Gastrocnemius medialis (tissue), 4 donors: ENCODE measurements at regions not wholly inside any gene's neighbourhood (a gene's known extent, or its start where the extent isn't known, plus 50 kb on each side); places are given as distances from the start of the nearest gene placed in this dataset.

Experiments
- ATAC-seq, 2 donors: fragments of 150-250 bp; one replicate each; pipeline ENCODE4 v1.9.1; 2016
- DNase-seq, 2 donors: peaks; one replicate each; pipeline ENCODE4 v3.0.0-alpha.2; 2019
- H3K27ac ChIP-seq, 4 donors: fragments of 200-600 bp; sonication (generic); 1 replicate in 1 of 4; 2 replicates in 3 of 4; pipeline ENCODE4 v1.5.1; 2016 to 2018; ENCODE audit warnings: mild to moderate bottlenecking in 2 of 4, moderate library complexity in 1 of 4
- H3K27me3 ChIP-seq, 3 donors: fragments of 200-600 bp; sonication (generic) in 2 of 3; 1 replicate in 1 of 3; 2 replicates in 2 of 3; pipeline versions ENCODE4 v1.5.1 to v1.6.0; 2016 to 2019; ENCODE audit warnings: mild to moderate bottlenecking in 1 of 3, moderate library complexity in 1 of 3
- H3K36me3 ChIP-seq, 2 donors: fragments of 200-600 bp; sonication (generic) in 1 of 2; one replicate each; pipeline ENCODE4 v1.5.1; 2017 to 2018
- H3K4me1 ChIP-seq, 2 donors: fragments of 200-600 bp; sonication (generic) in 1 of 2; one replicate each; pipeline ENCODE4 v1.5.1; 2016 to 2017; ENCODE audit warnings: mild to moderate bottlenecking in 2 of 2
- H3K4me3 ChIP-seq, 4 donors: fragments of 200-600 bp; sonication (generic) in 3 of 4; 1 replicate in 1 of 4; 2 replicates in 3 of 4; pipeline ENCODE4 v1.5.1; 2016 to 2019; ENCODE audit warnings: mild to moderate bottlenecking in 2 of 4
- H3K9me3 ChIP-seq, 3 donors: fragments of 200-600 bp; sonication (generic) in 2 of 3; 1 replicate in 1 of 3; 2 replicates in 2 of 3; pipeline ENCODE4 v1.5.1; 2016 to 2019
- CTCF ChIP-seq, 5 experiments: fragments of 450-650 bp in 3 of 5; fragments of 200-600 bp in 2 of 5; sonication (generic) in 2 of 5; IDR thresholded peaks in 4 of 5; conservative IDR thresholded peaks in 1 of 5; 1 replicate in 4 of 5; 2 replicates in 1 of 5; pipeline ENCODE4 v1.5.1; 2016 to 2019; ENCODE audit warnings: antibody characterized with exemption in 5 of 5, mild to moderate bottlenecking in 3 of 5, moderate library complexity in 3 of 5
- POLR2A ChIP-seq, 2 donors: fragments of 450-650 bp; IDR thresholded peaks; one replicate each; pipeline ENCODE4 v1.6.1; 2017; ENCODE audit warnings: antibody characterized with exemption in 2 of 2, mild to moderate bottlenecking in 2 of 2, moderate library complexity in 2 of 2
- in situ Hi-C, 4 donors: fragments of 200-750 bp; cut with MboI; loops; one replicate each; pipeline versions ENCODE4 v1.15.0 to v1.8.0; 2017; ENCODE audit warnings: low sequenced_read_pairs in 4 of 4
- intact Hi-C: fragments of 100-400 bp; cut with DNase I; formaldehyde crosslinking; loops from one replicate; pipeline ENCODE4 v1.15.1; 2023; ENCODE audit warnings: low total_unique reads

DNA sequence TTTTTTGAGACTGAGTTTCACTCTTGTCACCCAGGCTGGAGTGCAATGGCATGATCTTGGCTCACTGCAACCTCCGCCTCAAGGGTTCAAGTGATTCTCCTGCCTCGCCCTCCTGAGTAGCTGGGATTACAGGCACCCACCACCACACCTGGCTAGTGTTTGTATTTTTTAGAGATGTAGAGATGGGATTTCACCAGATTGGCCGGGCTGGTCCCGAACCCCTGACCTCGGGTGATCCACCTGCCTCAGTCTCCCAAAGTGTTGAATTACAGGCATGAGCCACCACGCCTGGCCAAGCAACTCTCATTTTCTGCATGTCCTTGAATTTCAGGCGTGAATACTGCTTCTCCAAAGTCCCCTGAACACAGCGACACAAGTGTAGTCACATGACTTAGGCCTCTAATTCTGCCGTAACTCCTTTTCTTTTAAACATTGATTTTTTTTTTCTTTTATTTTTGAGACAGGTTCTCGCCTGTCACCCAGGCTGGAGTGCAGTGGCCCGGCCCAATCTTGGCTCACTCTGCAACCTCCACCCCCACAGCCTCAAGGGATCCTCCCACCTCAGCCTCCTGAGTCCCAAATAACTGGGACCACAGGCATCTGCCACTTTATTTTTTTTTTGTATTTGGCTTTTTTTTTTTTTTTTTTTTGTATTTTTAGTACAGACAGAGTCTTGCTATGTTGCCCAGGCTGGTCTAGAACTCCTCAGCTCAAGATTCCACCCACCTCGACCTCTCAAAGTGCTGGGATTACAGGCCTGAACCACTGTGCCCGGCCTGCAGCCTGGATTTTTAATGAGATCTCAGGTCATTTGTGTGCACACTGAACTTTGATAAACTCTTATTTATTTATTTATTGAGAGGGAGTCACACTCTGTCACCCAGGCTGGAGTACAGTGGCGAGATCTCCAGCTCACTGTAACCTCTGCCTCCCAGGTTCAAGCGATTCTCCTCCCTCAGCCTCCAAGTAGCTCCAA lies 124.6 kb downstream of the KCNJ18 start:
- no peak for DNase-seq
- H3K9me3 ChIP-seq: no peaks in the 10 kb centered on the region

DNA sequence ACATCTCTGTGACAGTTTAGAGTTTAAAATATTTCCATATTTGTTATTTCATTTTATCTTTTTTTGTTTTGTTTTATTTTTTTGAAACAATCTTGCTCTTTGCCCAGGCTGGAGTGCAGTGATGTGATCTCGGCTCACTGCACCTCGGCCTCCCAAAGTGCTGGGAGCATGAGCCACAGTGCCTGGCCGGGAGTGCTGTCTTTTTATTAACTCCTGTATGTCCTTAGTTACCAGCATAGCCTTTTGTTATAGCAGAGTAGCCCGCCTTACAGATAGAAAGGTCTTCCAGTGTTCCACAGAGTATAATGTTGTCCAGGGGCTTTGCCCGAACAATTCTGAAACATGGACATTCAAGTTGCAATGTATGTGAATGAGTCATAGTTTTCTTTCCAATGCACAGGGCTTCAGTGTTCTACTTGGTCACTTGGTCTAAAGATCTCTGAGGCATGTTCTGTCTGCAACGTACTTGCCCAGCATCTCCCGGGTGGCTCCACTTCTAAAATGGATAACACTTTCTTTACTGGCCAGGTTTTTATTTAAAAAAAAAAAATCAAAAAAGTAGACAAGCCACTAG lies 125.6 kb downstream of the KCNJ18 start:
- intact Hi-C loops: no loop called here

More for the DNA sequence above, 124.6 kb downstream of the KCNJ18 start:
- Histone ChIP-seq H3K4me1 (no peaks in the 10 kb centered on the region), H3K27me3 (peaks cover 0 to 3% (median 0%) of the 10 kb centered on the region in 3 donors), H3K27ac (no peak overlapping the region), H3K36me3 (no peaks in the 10 kb centered on the region), H3K4me3 (no peak overlapping the region)
- TF ChIP-seq CTCF (IDR thresholded peaks at IDR 0.05 in 4 of 5, conservative IDR thresholded peaks at IDR 0.05 in 1 of 5) (no peak), POLR2A (IDR thresholded peaks at IDR 0.05) (no peak)
- ATAC-seq: no peak
- in situ Hi-C loops: no loop called here
- intact Hi-C loops: no loop called here

GRCh38 chr17:21823090-21823489 lies 130.8 kb downstream of the KCNJ18 start:
- Histone ChIP-seq H3K36me3 (no peaks in the 10 kb centered on the region), H3K27ac (no peak overlapping the region), H3K4me3 (no peak overlapping the region), H3K27me3 (peaks cover 0 to under 1% (median 0%) of the 10 kb centered on the region in 3 donors), H3K4me1 (no peaks in the 10 kb centered on the region), H3K9me3 (no peaks in the 10 kb centered on the region)
- in situ Hi-C loops: no loop called here
- ATAC-seq (no peak), DNase-seq (no peak)
- intact Hi-C loops: no loop called here
- no peak for TF ChIP-seq POLR2A (IDR thresholded peaks at IDR 0.05)
- TF ChIP-seq CTCF (IDR thresholded peaks at IDR 0.05 in 4 of 5, conservative IDR thresholded peaks at IDR 0.05 in 1 of 5): no peak

More for the DNA sequence above, 125.6 kb downstream of the KCNJ18 start:
- Histone ChIP-seq H3K27me3 (peaks cover 0 to 3% (median 0%) of the 10 kb centered on the region in 3 donors), H3K36me3 (no peaks in the 10 kb centered on the region), H3K4me1 (no peaks in the 10 kb centered on the region), H3K4me3 (no peak overlapping the region), H3K9me3 (no peaks in the 10 kb centered on the region), H3K27ac (no peak overlapping the region)
- DNase-seq (no peak), ATAC-seq (no peak)
- TF ChIP-seq POLR2A (IDR thresholded peaks at IDR 0.05) (no peak), CTCF (IDR thresholded peaks at IDR 0.05 in 4 of 5, conservative IDR thresholded peaks at IDR 0.05 in 1 of 5) (no peak)
- in situ Hi-C loops: no loop called here

- no peaks in the 10 kb centered on the region for H3K4me1 ChIP-seq
- no peak for DNase-seq
- H3K9me3 ChIP-seq: no peaks in the 10 kb centered on the region
- no peaks in the 10 kb centered on the region for H3K36me3 ChIP-seq
- intact Hi-C loops (no loop called here), in situ Hi-C loops (no loop called here)
- H3K27me3 ChIP-seq: no peaks in the 10 kb centered on the region
- TF ChIP-seq CTCF (IDR thresholded peaks at IDR 0.05 in 4 of 5, conservative IDR thresholded peaks at IDR 0.05 in 1 of 5) (no peak), POLR2A (IDR thresholded peaks at IDR 0.05) (no peak)
- no peak for ATAC-seq
- H3K27ac ChIP-seq: no peak overlapping the region
- H3K4me3 ChIP-seq: no peak overlapping the region
These were observed 131.3 kb downstream of the KCNJ18 start for GRCh38 chr17:21823643-21824042.
